ENCODE measurements at regions not wholly inside any gene's neighbourhood (a gene's known extent, or its start where the extent isn't known, plus 50 kb on each side); places are given as distances from the start of the nearest gene placed in this dataset.

DNA sequence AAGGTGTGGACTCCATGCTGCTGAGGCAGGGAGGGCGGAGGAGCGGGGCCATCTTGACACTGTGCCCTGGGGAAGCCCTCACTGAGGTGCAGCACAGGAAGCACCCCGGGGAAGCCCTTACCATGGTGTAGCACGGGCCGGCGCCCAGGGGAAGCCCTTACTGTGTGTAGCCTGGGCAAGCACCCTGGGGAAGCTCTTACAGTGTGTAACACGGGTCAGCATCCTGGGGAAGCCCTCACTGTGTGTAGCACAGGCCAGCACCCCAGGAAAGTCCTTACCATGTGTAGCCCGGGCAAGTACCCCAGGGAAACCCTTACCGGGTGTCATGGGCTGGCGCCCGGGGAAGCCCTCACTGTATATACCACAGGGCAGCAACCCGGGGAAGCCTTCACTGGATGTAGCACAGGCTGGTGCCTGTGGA is 62.6 kb upstream of the ZNF354B start:
- Histone ChIP-seq H2AFZ (ENCODE audit: control insufficient read depth, low read depth, low read length) (no peak overlapping the region), H3K27ac (ENCODE audit: control insufficient read depth, insufficient read depth) (no peak overlapping the region), H3K79me2 (ENCODE audit: control insufficient read depth, insufficient read depth, low read length) (no peaks in the 10 kb centered on the region), H3K27me3 (replicated peaks in 1 of 2; ENCODE audit: control insufficient read depth in 2 of 2, insufficient read depth in 2 of 2, low read length in 1 of 2) (no peaks in the 10 kb centered on the region), H3K4me3 (no peak overlapping the region), H3K9ac (ENCODE audit: control insufficient read depth, insufficient read depth, low read length) (no peak overlapping the region), H4K20me1 (ENCODE audit: control insufficient read depth, insufficient read depth) (no peaks in the 10 kb centered on the region), H3K36me3 (ENCODE audit: control insufficient read depth in 2 of 2, insufficient read depth in 2 of 2, low read length in 1 of 2) (no peaks in the 10 kb centered on the region), H3K4me2 (ENCODE audit: control insufficient read depth, insufficient read depth) (no peak overlapping the region), H3K9me3 (replicated peaks; ENCODE audit: control insufficient read depth, insufficient read depth, low read length) (no peaks in the 10 kb centered on the region; the same call in 1 of the 3 replicates), H3K4me1 (ENCODE audit: control insufficient read depth, insufficient read depth, low read length) (no peaks in the 10 kb centered on the region)
- in situ Hi-C loops (cut with MboI) (no loop called here), intact Hi-C loops (cut with micrococcal nuclease; ENCODE audit: unreplicated experiment) (no loop called here)
- ChIA-PET CTCF (no interaction called here), RAD21 (ENCODE audit: unreplicated experiment) (no interaction called here), SMC1A (ENCODE audit: uncharacterized antibody, unreplicated experiment) (no interaction called here), POLR2A (no interaction called here)
- FAIRE-seq, result no peak
- no peak for DNase-seq (ENCODE audit: low read depth, low spot score)
- 11% methylated on average over 12 of the region's 12 CpGs for WGBS (ENCODE audit: insufficient coverage, insufficient replicate concordance, low lambda C conversion rate, missing lambda C conversion rate)
- TF ChIP-seq, protein P1, sequence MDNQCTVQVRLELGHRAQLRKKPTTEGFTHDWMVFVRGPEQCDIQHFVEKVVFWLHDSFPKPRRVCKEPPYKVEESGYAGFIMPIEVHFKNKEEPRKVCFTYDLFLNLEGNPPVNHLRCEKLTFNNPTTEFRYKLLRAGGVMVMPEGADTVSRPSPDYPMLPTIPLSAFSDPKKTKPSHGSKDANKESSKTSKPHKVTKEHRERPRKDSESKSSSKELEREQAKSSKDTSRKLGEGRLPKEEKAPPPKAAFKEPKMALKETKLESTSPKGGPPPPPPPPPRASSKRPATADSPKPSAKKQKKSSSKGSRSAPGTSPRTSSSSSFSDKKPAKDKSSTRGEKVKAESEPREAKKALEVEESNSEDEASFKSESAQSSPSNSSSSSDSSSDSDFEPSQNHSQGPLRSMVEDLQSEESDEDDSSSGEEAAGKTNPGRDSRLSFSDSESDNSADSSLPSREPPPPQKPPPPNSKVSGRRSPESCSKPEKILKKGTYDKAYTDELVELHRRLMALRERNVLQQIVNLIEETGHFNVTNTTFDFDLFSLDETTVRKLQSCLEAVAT (IDR thresholded peaks at IDR 0.05), result no peak
- TF ChIP-seq, protein P2, sequence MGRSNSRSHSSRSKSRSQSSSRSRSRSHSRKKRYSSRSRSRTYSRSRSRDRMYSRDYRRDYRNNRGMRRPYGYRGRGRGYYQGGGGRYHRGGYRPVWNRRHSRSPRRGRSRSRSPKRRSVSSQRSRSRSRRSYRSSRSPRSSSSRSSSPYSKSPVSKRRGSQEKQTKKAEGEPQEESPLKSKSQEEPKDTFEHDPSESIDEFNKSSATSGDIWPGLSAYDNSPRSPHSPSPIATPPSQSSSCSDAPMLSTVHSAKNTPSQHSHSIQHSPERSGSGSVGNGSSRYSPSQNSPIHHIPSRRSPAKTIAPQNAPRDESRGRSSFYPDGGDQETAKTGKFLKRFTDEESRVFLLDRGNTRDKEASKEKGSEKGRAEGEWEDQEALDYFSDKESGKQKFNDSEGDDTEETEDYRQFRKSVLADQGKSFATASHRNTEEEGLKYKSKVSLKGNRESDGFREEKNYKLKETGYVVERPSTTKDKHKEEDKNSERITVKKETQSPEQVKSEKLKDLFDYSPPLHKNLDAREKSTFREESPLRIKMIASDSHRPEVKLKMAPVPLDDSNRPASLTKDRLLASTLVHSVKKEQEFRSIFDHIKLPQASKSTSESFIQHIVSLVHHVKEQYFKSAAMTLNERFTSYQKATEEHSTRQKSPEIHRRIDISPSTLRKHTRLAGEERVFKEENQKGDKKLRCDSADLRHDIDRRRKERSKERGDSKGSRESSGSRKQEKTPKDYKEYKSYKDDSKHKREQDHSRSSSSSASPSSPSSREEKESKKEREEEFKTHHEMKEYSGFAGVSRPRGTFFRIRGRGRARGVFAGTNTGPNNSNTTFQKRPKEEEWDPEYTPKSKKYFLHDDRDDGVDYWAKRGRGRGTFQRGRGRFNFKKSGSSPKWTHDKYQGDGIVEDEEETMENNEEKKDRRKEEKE (IDR thresholded peaks at IDR 0.05), result no peak
- TF ChIP-seq, protein P3, sequence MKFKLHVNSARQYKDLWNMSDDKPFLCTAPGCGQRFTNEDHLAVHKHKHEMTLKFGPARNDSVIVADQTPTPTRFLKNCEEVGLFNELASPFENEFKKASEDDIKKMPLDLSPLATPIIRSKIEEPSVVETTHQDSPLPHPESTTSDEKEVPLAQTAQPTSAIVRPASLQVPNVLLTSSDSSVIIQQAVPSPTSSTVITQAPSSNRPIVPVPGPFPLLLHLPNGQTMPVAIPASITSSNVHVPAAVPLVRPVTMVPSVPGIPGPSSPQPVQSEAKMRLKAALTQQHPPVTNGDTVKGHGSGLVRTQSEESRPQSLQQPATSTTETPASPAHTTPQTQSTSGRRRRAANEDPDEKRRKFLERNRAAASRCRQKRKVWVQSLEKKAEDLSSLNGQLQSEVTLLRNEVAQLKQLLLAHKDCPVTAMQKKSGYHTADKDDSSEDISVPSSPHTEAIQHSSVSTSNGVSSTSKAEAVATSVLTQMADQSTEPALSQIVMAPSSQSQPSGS (IDR thresholded peaks at IDR 0.05; ENCODE audit: low read length), result no peak
- no peak for TF ChIP-seq ETV6 (conservative IDR thresholded peaks at IDR 0.05 in 1 of 2, IDR thresholded peaks at IDR 0.05 in 1 of 2; ENCODE audit: borderline replicate concordance in 1 of 2, low read depth in 1 of 2)
- no peak for TF ChIP-seq CHD4 (IDR thresholded peaks at IDR 0.05)
- peak; percentile 7 to 88; a peak in 2 of 4 replicates for TF ChIP-seq BHLHE40 (IDR thresholded peaks at IDR 0.05; ENCODE audit: borderline replicate concordance in 1 of 2, low read depth in 2 of 2, low read length in 1 of 2)
- TF ChIP-seq IKZF1 (conservative IDR thresholded peaks at IDR 0.05), result peak; percentile 54
- TF ChIP-seq E2F4 (IDR thresholded peaks at IDR 0.05; ENCODE audit: low read depth, low read length), result no peak
- no peak for TF ChIP-seq FOS (IDR thresholded peaks at IDR 0.05; ENCODE audit: borderline replicate concordance, extremely low read depth, insufficient read length)
- TF ChIP-seq USF1 (IDR thresholded peaks at IDR 0.05; ENCODE audit: borderline replicate concordance, extremely low read length, insufficient read depth, low read depth, low read length), result no peak
- no peak for TF ChIP-seq WRNIP1 (IDR thresholded peaks at IDR 0.05; ENCODE audit: borderline replicate concordance, low read depth, low read length)
- peak; percentile 62 for ATAC-seq
- BruUV-seq (replicated peaks), result no TSS peak

All from GM12878 (cell line).